Keratinocyte (primary cell): ENCODE measurements at regions not wholly inside any gene's neighbourhood (a gene's known extent, or its start where the extent isn't known, plus 50 kb on each side); places are given as distances from the start of the nearest gene placed in this dataset.

Source experiments
- DNase-seq: peaks from one replicate; pipeline ENCODE4 v3.0.0-alpha.2; 2011; ENCODE audit warnings: low read depth, missing footprints, low spot score
- FAIRE-seq: peaks from 2 replicates; lab custom pipeline; 2011; peaks lifted over from hg19 to GRCh38; lab: Jason Lieb, UNC
- H2AFZ ChIP-seq: 2 replicates; pipeline ENCODE4 v1.6.0; 2012; ENCODE audit warnings: low read length, control low read depth, inconsistent platforms; ENCODE audit not compliant: control insufficient read depth
- H3K27ac ChIP-seq: 2 replicates; pipeline ENCODE4 v1.5.1; 2011; ENCODE audit warnings: low read length; ENCODE audit not compliant: control insufficient read depth, insufficient read depth
- H3K27me3 ChIP-seq: 3 replicates; pipeline ENCODE4 v1.6.0; 2011; ENCODE audit warnings: low read length; ENCODE audit not compliant: control insufficient read depth, insufficient read depth; ENCODE audit errors: extremely low read depth
- H3K36me3 ChIP-seq, 2 experiments: 2 replicates in 1 of 2; 3 replicates in 1 of 2; pipeline ENCODE4 v1.5.1; 2011; ENCODE audit warnings: low read length in 2 of 2, mild to moderate bottlenecking in 1 of 2; ENCODE audit not compliant: control insufficient read depth in 2 of 2, insufficient read depth in 2 of 2; ENCODE audit errors: extremely low read depth in 1 of 2
- H3K4me1 ChIP-seq: 3 replicates; pipeline ENCODE4 v1.5.1; 2011; ENCODE audit warnings: low read length; ENCODE audit not compliant: control insufficient read depth, insufficient read depth; ENCODE audit errors: extremely low read depth
- H3K4me2 ChIP-seq: 3 replicates; pipeline ENCODE4 v1.6.0; 2011; ENCODE audit warnings: low read depth, low read length; ENCODE audit not compliant: control insufficient read depth, insufficient read depth; ENCODE audit errors: extremely low read depth
- H3K4me3 ChIP-seq, 3 experiments: fragments of 200-600 bp in 1 of 3; sonication (generic) in 1 of 3; 2 replicates in 2 of 3; 3 replicates in 1 of 3; pipeline ENCODE4 v1.5.1; 2011 to 2016; ENCODE audit warnings: low read length in 3 of 3, mild to moderate bottlenecking in 3 of 3, control low read depth in 2 of 3, inconsistent platforms in 1 of 3, low read depth in 1 of 3, mixed read lengths in 1 of 3, mixed run types in 1 of 3, moderate library complexity in 1 of 3; ENCODE audit not compliant: control insufficient read depth in 2 of 3, insufficient read depth in 2 of 3; ENCODE audit errors: extremely low read depth in 1 of 3
- H3K79me2 ChIP-seq: 2 replicates; pipeline ENCODE4 v1.6.0; 2012; ENCODE audit warnings: low read length; ENCODE audit not compliant: control insufficient read depth, insufficient read depth
- H3K9ac ChIP-seq: 3 replicates; pipeline ENCODE4 v1.6.0; 2011; ENCODE audit warnings: low read length; ENCODE audit not compliant: control insufficient read depth, insufficient read depth; ENCODE audit errors: extremely low read depth
- H3K9me1 ChIP-seq: 3 replicates; pipeline ENCODE4 v1.6.0; 2011; ENCODE audit warnings: low read length; ENCODE audit not compliant: control insufficient read depth, insufficient read depth; ENCODE audit errors: extremely low read depth
- H3K9me3 ChIP-seq: 2 replicates; pipeline ENCODE4 v1.5.1; 2012; ENCODE audit warnings: low read depth, low read length; ENCODE audit not compliant: control insufficient read depth
- H4K20me1 ChIP-seq: 3 replicates; pipeline ENCODE4 v1.6.0; 2011; ENCODE audit warnings: low read length; ENCODE audit not compliant: control insufficient read depth, insufficient read depth; ENCODE audit errors: extremely low read depth
- CTCF ChIP-seq, 3 experiments: IDR thresholded peaks in 1 of 3; conservative IDR thresholded peaks in 1 of 3; optimal IDR thresholded peaks in 1 of 3; 2 replicates in 2 of 3; 3 replicates in 1 of 3; pipeline versions ENCODE3 to v1.5.1; 2011; ENCODE audit warnings: low read length in 3 of 3, mild to moderate bottlenecking in 3 of 3, moderate library complexity in 2 of 3, control low read depth in 1 of 3, inconsistent platforms in 1 of 3; ENCODE audit not compliant: insufficient read depth in 2 of 3; ENCODE audit errors: extremely low read depth in 1 of 3
- EZH2 ChIP-seq: IDR thresholded peaks from one replicate; pipeline ENCODE4 v1.6.1; 2012; ENCODE audit warnings: inconsistent platforms, mild to moderate bottlenecking, low read length, moderate library complexity
- dilution Hi-C: fragments of 300-500 bp; cut with MboI; formaldehyde crosslinking; loops from one replicate; pipeline ENCODE4 v1.7.0; 2020; ENCODE audit warnings: low sequenced_read_pairs; ENCODE audit not compliant: extremely low pct_ligation_motif_present
- small RNA-seq, 3 experiments: library from RNA; depleted of rRNA; stranded (forward); fragments of <200 nt; gene quantifications; one replicate each; pipeline ENCODE3, GENCODE V24; 2012; ENCODE audit warnings: low read depth in 3 of 3, low replicate concordance in 1 of 3; ENCODE audit not compliant: insufficient read length in 3 of 3

DNA sequence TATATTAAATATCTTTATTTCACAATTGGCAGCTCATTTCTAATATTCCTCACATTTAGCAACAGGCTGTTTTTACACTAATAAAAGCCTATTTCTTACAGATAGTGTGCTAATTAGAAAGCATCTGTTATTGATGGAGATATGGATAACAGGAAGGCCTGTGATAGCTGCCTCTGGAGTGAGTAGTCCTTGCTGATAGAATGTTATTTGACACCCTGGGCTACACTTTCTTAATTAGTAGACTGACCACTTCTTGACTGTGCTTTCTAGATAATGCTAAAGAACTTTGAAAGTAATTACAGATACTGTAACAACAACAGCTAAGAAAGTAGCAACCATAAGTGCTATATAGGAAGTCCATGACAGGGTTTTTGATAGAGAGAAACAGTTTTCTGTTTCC, 554.3 kb downstream of the DIAPH3 start:
- no peak overlapping the region for H3K27ac ChIP-seq

More for the DNA sequence above, 554.3 kb downstream of the DIAPH3 start:
- H3K4me2 ChIP-seq = no peak overlapping the region
- H3K27me3 ChIP-seq = no peaks in the 10 kb centered on the region
- no peak overlapping the region for H2AFZ ChIP-seq
- TF ChIP-seq CTCF (optimal IDR thresholded peaks at IDR 0.05 in 1 of 3, IDR thresholded peaks at IDR 0.05 in 1 of 3, conservative IDR thresholded peaks at IDR 0.05 in 1 of 3; ENCODE audit: extremely low read depth in 1 of 3, insufficient read depth in 2 of 3, low read length in 3 of 3) (no peak), EZH2 (no peak)
- H4K20me1 ChIP-seq = no peaks in the 10 kb centered on the region
- DNase-seq (no peak), FAIRE-seq (no peak)
- no peaks in the 10 kb centered on the region for H3K4me1 ChIP-seq
- H3K79me2 ChIP-seq = no peaks in the 10 kb centered on the region
- no peak overlapping the region for H3K4me3 ChIP-seq
- H3K9ac ChIP-seq = no peak overlapping the region
- no peaks in the 10 kb centered on the region for H3K36me3 ChIP-seq
- H3K9me3 ChIP-seq = no peaks in the 10 kb centered on the region
- dilution Hi-C loops = no loop called here
- no peaks in the 10 kb centered on the region for H3K9me1 ChIP-seq

Small RNA genes in the stretch of these regions (small RNA-seq; reads per million reads assigned to genes)
- 0 reads per million in 3 experiments for gene AL161423.1
- gene HMGN2P39 = 0 reads per million in 3 experiments
- gene RNA5SP30 = 0 to 0.25 (median 0) reads per million in 3 experiments
- 0 to 0.25 (median 0) reads per million in 3 experiments for gene RNU7-88P
- gene RNY4P29 = 0 reads per million in 3 experiments
